ENCODE measurements at regions not wholly inside any gene's neighbourhood (a gene's known extent, or its start where the extent isn't known, plus 50 kb on each side); places are given as distances from the start of the nearest gene placed in this dataset.

GRCh38 chr4:14943749-14944148 lies 58.5 kb upstream of the CPEB2 start:
- DNase-seq (ENCODE audit: low read depth, low spot score) = peak; percentile 99
- in situ Hi-C loops (cut with HindIII; ENCODE audit: low pct_unique_long_range_greater_than_20kb, low sequenced_read_pairs) = loop anchor here (10.0 kb wide), 1 partner anchor 79 kb away; no protein-coding TSS in a partner anchor

- in situ Hi-C loops (cut with HindIII; ENCODE audit: low pct_unique_long_range_greater_than_20kb, low sequenced_read_pairs) = no loop called here
- no peak for DNase-seq (ENCODE audit: low read depth, low spot score)
Observed at GRCh38 chr4:14952352-14952751, 49.9 kb upstream of the CPEB2 start.

Small RNAs in the stretch of these regions (small RNA-seq; reads per million reads assigned to genes)
- gene RF00092 = 0 reads per million in 2 experiments
